ENCODE measurements at regions not wholly inside any gene's neighbourhood (a gene's known extent, or its start where the extent isn't known, plus 50 kb on each side); places are given as distances from the start of the nearest gene placed in this dataset.

DNA sequence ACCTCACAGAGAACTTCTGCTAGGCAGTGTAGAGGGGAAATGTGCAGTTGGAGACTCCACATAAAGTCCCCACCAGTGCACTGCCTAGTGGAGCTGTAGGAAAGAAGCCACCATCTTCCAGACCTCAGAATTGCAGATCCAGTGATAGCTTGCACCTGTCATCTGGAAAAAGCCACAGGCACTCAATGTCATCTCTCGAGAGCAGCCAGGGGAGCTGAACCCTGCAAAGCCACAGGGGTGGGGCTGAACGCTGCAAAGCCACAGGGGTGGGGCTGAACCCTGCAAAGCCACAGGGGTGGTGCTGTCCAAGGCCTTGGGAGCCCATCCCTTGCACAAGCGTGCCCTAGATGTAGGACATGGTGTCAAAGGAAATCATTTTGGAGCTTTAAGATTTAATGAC lies 1226.3 kb downstream of the PCDH7 start:
- DNase-seq (ENCODE audit: low read depth in 2 of 2) = no peak

DNA sequence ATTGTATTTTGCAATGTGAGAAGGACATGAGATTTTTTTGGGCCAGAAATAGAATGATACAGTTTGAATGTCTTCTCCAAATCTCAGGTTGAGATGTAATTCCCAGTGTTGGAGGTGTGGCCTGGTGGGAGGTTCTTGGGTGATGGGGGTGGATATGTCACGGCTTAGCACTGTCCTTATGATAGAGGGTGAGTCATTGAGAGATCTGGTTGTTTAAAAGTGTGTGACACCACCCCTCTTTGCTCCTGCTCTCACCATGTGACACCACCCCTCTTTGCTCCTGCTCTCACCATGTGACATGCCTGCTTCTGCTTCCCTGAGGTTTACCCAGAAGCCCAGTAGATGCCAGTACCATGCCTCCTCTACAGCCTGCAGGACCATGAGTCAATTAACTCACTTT lies 1226.9 kb downstream of the PCDH7 start:
- no peak for DNase-seq (ENCODE audit: low read depth in 2 of 2)

DNA sequence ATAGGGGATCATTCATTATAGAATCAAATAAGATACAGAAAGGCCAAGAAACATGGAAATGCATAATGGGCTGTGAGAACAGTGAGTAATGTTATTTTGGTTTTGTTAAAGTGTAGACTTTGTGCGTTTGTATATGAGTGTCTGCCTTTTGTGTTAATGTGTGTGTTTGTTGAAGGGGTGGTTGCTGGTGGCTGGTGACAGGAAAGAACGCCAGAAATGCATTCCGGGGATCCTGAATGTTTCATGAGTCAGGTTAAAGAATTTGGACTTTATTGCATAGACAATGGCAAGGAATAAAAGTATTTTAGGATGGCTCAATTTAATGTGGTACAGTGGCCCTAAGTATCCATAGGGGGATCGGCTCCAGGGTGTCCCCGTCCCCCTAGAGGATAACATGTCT lies 1228.9 kb downstream of the PCDH7 start:
- DNase-seq (ENCODE audit: low read depth in 2 of 2) = no peak

DNA sequence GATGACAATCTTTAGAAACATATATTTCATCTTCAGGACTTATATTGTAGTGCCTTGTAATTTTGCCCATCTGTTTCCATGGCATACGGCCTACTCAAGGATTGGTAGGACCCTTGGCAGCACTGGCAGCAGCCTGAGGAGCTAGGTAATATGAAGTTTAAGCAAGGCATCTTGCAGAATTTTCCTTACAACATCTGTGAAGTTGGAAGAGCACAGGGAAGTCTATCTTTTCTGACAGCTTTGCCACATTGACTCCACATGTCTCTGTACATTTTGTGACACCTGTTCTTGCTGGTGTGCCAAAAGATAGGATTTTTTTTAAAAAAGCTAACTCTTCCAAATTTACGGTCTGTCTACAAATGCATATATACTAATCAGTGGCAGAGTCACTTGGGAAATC lies 1235.2 kb downstream of the PCDH7 start:
- DNase-seq (ENCODE audit: low read depth in 2 of 2) = no peak

DNA sequence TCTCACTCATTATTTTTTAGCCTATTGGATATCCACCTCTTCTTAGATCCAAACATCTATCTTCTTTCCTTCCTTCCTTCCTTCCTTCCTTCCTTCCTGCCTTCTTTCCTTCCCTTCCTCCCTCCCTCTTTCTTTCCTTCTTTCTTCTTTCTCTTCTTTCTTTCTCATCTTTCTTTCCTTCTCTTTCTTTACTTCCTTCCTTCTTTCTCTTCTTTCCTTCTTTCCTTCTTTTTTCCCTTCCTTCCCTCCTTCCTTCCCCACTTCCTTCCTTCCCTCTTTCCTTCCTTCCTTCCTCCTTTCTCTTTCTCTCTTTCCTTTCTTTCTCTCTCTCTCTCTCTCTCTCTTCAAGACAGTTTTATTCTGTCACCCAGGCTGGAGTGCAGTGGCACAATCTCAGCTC lies 1239.8 kb downstream of the PCDH7 start:
- DNase-seq (ENCODE audit: low read depth in 2 of 2) = no peak

DNA sequence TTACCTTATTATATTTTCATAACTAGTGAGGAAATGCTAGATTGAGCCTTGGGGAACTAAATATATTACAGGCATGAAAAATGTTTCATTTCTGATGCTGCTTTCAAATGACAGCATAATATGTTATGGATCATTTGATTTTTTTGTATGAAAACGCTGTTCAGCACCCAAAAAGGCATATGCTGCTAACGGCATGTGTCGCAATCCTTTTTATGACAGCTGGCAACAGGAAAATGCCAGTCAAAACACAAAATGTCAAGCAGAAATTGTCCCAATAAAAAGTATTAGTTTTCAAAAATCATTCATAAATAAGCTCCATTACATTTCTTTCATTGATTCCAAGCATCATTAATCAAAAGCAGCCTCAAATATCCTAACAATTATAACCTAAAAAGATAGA lies 1244.5 kb downstream of the PCDH7 start:
- no peak for DNase-seq (ENCODE audit: low read depth in 2 of 2)

DNA sequence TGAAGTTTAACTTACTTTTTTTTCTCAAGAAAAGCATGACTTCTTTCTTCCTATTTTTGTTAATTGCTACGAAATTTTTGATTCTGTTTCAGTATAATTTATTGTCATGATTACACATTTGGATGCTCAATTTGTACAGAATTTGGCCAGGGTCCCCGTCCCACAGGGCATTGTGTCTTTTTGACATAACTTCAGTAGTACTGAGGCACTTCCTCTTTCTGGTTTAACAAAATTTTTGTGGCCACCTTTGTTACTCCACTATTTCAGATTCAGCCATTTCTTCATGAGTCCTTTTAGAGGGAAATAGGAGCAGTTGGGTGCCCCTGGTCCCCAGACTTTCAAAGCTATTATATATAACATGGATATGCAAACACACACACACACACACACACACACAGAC lies 1248.7 kb downstream of the PCDH7 start:
- DNase-seq (ENCODE audit: low read depth in 2 of 2) = no peak

DNA sequence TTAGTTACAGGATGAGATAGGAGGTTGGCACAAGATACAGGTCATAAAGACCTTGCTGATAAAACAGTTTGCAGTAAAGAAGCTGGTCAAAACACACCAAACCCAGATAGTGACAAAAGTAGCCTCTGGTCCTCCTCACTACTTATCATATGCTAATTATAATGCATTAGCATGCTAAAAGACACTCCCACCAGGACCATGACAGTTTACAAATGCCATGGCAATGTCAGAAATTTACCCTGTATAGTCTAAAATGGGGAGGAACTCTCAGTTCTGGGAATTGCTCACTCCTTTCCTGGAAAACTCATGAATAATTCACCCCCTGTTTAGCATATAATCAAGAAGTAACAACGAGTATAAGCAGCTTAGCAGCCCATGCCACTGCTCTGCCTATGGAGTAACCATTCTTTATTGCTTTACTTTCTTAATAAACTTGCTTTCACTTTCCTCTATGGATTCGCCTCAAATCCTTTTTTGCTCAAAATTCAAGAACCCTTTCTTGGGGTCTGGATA lies 1254.4 kb downstream of the PCDH7 start:
- no peak for DNase-seq (ENCODE audit: low read depth in 2 of 2)

DNA sequence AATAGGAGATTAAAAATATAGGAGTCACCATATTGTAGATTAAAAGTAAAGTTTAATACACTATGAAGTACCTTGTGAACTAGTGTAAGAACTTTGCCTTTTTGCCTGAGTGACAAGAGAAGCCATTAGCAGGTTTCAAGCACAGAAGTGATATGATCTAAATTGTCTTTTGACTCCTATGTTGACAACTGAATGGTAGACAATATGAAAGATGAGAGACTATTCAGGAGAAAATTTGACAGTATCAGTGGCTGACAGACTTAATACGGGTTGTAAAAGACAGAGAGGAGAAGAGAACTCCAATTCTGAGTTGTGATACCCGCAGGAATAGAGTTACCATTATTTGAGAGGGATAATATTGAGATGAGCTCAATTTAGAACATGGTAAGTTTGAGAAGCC lies 1259.8 kb downstream of the PCDH7 start:
- no peak for DNase-seq (ENCODE audit: low read depth in 2 of 2)

DNA sequence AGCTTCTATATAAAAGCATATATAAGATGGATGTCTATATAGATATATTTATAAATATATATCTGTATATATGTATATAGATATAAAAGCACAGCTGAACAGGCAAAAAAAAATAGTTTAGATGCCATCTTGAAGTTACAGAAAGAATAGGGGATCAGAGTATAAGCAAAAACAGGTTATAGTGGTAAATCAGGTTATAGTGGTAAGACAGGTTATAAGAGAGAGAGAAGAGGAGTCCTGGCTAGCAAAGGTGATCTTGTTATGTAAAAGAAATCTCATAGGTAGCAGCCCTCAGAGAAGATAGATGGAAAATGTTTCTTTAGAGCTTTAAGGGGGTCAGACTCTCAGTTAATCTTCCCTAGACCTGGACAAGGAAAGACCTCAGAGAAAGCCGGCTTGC lies 1263.1 kb downstream of the PCDH7 start:
- DNase-seq (ENCODE audit: low read depth in 2 of 2) = no peak

DNA sequence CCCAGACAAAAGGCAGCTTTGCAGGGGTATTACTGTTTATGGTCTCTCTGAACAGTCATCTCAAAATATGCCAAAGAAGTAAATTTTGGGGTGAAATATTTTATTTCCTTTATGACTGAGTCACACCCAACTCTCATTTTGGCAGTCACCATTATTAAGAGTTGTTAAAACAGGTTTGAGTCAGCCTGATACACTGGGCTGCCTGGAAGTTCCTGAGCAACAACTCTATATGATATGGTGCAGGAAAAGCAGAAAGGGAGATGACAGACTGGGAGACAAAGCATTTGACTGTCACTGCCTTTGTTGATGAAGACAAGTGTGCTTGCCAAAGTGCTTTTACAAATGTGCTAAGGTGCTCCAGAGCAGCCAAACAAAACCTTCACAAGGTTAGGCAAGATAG lies 1263.5 kb downstream of the PCDH7 start:
- DNase-seq (ENCODE audit: low read depth in 2 of 2) = no peak

DNA sequence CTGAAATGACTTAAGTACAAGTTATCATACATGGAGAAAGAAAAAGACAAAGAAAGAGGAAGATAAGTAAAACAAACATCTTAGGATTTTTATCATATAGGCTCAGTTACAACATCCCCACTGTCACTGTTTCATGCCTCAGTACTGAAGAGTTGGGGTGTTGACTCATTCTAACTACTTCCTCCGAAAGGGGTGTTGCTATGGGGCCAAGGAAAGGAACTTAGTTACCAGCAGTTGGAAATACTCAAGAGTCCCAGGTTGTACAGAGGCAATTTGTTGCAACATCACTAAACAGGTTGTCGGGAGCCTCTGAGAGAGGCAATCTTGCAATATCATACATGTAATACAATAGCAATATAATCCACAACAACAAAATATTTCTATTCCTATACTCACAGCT lies 1264.7 kb downstream of the PCDH7 start:
- DNase-seq (ENCODE audit: low read depth in 2 of 2) = no peak

DNA sequence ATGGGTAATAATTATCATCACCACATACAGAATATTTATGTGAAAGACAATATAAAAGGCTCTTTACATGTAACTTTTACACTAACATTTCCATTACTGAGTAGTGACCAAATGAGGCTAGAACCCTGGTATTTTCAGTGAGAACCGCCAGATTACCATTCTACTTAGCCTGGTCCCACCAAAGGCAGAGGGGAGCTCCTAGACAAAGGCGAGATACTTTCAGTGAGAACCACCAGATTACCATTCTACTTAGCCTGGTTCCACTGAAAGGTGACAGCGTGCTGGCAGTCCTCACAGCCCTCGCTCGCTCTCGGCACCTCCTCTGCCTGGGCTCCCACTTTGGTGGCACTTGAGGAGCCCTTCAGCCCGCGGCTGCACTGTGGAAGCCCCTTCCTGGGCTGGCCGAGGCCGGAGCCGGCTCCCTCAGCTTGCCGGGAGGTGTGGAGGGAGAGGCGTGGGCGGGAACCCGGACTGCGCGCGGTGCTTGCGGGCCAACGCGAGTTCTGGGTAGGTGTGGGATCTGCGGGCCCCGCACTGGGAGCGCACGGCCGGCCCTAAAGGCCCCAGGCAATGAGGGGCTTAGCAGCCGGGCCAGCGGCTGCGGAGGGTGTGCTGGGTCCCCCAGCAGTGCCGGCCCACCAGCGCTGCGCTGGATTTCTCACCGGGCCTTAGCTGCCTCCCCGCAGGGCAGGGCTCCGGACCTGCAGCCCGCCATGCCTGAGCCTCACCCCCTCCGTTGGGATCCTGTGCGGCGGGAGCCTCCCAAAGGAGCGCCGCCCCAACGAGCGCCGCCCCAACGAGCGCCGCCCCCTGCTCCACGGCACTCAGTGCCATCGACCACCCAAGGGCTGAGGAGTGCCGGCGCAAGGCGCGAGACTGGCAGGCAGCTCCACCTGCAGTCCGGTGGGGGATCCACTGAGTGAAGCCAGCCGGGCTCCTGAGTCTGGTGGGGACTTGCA lies 1276.1 kb downstream of the PCDH7 start:
- no peak for DNase-seq (ENCODE audit: low read depth in 2 of 2)

DNA sequence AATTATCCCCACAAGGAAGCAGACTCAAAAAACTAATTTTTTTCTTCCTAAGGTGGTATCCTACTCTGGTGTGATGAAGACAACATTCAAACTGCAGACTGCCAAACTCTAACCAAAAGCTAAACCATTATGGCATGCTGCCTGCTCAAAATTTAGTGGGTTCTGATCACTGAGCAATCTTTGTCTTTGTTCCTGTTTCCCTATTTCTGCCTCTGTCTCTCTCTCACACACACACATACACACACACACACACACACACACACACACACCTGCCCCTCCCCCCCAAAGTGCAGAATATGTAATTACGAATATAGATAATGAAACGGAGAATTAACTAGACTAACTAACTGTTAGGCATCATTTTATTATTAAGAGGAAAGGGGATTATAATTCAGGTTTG lies 1278.6 kb downstream of the PCDH7 start:
- no peak for DNase-seq (ENCODE audit: low read depth in 2 of 2)

DNA sequence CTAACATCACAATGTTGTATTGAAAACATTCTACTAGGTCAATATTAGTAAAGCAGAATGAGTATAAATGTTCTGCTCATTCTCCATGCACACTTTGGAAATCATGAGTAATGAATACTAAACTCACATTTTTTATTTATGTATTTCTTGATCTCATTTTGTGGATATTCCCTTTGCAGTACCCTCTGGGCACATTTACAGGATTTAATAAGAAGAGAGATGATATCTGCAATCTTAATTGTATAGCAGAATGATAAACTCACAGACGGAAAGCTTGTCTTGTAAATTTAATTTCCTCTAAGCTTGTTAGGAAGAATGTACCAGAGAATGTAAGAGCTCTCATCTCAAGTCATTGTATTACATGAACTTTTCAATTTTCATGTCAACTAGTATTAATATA lies 1279.7 kb downstream of the PCDH7 start:
- DNase-seq (ENCODE audit: low read depth in 2 of 2) = no peak

DNA sequence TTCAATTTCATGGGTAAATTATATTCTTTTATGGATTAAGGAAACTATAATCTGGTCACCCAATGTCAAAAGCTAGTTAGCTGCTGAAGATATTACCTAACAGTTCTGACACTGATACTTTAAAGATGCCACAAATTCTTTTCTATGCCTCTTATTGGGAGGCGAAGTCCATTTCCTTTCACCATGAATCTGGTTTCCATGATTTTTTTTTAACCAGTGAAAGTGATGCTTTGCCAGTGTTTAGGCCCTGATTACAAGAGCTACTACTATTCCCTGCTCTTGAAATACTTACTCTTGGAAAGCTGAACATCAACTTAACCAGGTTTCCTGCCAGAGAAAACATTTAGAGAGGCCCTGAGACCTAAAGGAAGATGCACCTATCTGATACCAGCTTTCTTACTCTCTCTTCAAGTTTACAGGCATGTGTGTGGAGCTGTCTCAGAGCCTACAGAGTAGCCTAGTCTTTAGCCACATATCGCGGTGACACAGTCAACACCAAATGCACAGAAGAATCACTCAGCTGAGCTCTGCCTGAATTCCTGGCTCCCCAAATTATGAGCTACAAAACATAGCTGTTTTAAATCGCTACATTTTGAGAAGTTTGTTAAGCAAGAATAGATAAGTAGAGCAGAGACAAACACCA lies 1280.8 kb downstream of the PCDH7 start:
- DNase-seq (ENCODE audit: low read depth in 2 of 2) = no peak

DNA sequence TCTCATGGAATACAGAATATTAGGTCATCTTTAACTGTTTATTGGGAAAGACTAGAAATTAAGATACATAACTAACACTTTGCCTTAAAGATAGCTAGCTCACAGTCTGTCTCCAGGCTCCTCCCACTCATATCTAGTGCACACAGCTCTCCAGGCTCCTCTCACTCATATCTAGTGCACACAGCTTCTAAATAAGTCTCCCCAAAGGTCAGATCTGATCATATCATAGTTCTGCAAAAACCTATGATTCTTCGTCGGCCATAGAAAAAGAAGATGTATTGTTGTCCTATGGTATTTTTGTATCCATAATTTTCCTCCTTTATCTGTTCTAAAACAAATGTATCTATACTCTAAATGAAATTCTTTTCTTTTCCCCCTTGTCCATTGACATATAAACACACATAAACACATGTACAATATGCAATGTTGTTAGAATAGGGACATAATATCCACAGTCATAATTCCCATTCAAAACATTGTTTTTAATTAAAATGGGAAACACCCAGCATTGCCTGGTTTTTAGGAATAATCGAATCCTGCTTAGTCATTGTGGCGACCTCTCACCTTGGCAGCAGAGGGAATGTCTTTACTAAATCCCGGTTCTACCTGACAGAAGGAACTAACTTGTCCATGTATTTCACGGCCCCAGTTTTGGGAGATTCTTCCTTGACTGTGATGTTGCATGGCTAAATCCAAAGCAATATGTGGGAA lies 1282.0 kb downstream of the PCDH7 start:
- DNase-seq (ENCODE audit: low read depth in 2 of 2) = no peak

DNA sequence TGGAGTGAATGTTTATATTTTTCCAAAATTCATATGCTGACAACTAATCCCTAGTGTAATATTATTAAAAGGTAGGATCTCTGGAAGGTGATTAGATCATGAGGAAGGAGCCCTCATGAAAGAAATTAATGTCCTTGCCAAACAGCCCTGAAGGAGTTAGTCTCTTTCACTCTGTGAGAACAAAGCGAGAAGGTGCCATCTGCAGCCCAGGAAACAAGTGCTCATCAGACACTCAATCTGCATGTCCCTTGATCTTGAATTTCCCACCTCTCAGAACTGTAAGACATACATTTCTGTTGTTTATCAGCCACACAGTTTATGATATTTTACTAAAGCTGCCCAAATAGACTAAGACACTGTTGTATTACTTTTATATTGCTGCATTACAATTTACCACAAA lies 1283.4 kb downstream of the PCDH7 start:
- no peak for DNase-seq (ENCODE audit: low read depth in 2 of 2)

DNA sequence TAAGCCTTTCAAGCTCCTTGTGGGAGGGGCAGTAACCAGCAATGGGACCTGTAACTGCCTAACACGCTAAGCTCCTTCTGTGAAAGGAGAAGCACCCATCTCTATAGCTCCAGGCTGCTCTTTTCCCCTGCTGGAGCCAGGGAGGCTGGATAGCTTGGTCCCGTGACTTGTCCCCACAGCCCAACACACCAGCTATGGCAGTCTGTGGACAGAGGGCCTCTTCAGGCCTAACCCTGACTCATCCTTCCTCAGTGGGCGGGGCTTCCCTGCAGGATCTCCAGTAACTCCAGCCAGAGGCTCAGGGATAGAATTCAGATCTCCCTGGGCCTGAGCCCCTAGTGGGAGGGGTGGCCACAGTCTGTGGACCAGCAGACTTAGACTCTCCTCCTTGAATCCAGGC lies 1290.1 kb downstream of the PCDH7 start:
- no peak for DNase-seq (ENCODE audit: low read depth in 2 of 2)

DNA sequence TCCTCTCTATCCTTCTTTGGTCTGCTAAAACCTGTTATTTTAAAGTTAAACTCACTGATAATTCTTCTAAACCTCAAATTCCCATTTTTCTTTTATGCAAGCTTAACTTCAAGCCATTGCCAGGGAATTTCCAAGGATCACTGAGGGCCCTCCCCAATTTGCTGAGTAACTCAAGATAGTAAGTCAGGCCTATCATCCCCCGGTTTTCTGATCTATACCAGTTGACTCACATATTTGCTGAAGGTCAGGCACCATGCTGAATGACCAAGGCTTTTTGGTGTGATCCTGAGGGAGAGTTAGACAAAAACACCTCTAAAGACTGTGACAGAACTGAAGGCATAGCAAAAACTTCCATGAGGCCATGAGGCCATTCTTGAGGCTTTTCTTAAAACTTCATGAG lies 1301.9 kb downstream of the PCDH7 start:
- DNase-seq (ENCODE audit: low read depth in 2 of 2) = no peak

DNA sequence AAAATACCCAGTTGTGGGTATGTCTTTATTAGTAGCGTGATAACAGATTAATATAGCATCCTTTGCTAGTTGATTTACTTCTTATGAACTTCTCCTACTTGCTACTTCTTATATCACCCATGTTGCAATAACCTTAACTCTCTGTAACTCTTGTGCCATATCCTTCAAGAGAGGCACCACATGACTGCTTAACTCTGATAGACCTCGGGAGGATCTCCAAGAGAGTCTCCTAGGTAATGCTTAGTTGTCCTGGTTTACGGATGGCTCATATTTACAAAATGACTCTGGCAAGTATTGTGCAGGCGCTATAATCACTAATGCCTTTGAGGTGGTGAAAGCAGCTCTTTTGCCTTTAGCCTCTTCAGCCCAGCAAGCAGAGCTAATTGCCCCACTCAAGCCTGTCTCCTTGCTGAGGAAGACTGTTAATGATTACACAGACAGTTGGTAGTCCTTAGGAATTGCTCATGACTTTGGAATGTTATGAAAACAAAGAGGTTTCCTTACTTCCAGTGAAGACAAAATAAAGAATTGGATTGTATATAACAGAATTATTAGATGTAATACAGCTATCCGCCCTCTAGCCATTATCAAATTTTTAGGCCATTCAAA lies 1305.8 kb downstream of the PCDH7 start:
- DNase-seq (ENCODE audit: low read depth in 2 of 2) = no peak

DNA sequence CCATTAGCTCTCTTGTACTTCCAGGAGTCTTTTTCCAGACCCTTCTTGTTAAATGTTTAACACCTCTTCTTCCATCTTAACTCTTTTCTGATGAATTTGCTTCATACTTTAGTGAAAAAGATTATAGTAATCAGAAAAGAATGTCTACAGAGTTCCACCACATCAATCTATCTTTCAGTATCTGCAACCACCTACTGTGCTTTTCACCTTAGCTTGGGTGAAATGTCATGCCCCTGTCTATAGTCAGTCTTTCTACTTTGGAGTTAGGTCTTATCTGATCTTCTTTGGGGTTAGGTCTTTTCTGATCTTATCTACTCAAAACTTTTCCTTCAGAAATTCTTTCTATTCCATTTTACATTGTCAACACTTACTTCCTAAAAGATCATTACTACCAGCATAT lies 1310.2 kb downstream of the PCDH7 start:
- no peak for DNase-seq (ENCODE audit: low read depth in 2 of 2)

Data from fibroblast of skin of left biceps (primary cell).